ENCODE measurements at regions not wholly inside any gene's neighbourhood (a gene's known extent, or its start where the extent isn't known, plus 50 kb on each side); places are given as distances from the start of the nearest gene placed in this dataset.
"Not testable (repeated sequence)": the region's sequence is repeated elsewhere in the genome, so short reads cannot be mapped to it uniquely, and the experiment has no call there.

GRCh38 chr1:148254611-148255429 lies 102.7 kb upstream of the NBPF11 start:
- H3K4me3 ChIP-seq (ENCODE audit: low read length); H3K9ac ChIP-seq (ENCODE audit: low read length); H3K27me3 ChIP-seq (ENCODE audit: control insufficient read depth, insufficient read depth, low read length); H3K27ac ChIP-seq (ENCODE audit: low read depth, low read length); H3K4me1 ChIP-seq (ENCODE audit: control insufficient read depth, insufficient read depth, low read length); H3K36me3 ChIP-seq (ENCODE audit: control insufficient read depth, insufficient read depth, low read length): not testable (repeated sequence)

DNA sequence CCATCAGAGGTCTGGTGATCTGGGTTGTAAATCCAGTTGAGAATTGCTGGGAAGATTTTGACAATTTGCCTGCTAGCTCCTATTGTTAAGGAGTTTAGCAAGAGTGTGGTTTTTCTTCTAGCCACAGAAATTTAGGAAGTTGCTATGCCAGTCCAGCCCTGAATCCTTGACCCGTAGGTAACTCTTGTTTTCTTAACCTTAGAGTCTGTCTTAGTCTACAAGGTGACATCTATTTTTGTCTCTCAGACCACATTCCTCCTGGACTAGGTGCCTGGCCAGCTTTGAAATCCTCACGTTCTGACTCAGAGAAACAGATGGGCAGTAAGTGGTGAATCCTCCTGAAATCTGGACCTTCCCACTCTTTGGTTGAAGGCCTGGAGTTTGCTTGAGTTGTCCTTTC lies 101.7 kb upstream of the NBPF11 start:
- H3K36me3 ChIP-seq (ENCODE audit: control insufficient read depth, insufficient read depth, low read length); H3K27ac ChIP-seq (ENCODE audit: low read depth, low read length); H3K27me3 ChIP-seq (ENCODE audit: control insufficient read depth, insufficient read depth, low read length); H3K9ac ChIP-seq (ENCODE audit: low read length); H3K4me1 ChIP-seq (ENCODE audit: control insufficient read depth, insufficient read depth, low read length); H3K4me3 ChIP-seq (ENCODE audit: low read length): not testable (repeated sequence)

- not testable (repeated sequence) for H3K4me3 ChIP-seq (ENCODE audit: low read length); H3K36me3 ChIP-seq (ENCODE audit: control insufficient read depth, insufficient read depth, low read length); H3K9ac ChIP-seq (ENCODE audit: low read length); H3K27ac ChIP-seq (ENCODE audit: low read depth, low read length); H3K27me3 ChIP-seq (ENCODE audit: control insufficient read depth, insufficient read depth, low read length); H3K4me1 ChIP-seq (ENCODE audit: control insufficient read depth, insufficient read depth, low read length)
Observed at GRCh38 chr1:148248798-148249197, 96.7 kb upstream of the NBPF11 start.

GRCh38 chr1:148246258-148246861 lies 94.3 kb upstream of the NBPF11 start:
- H3K9ac ChIP-seq (ENCODE audit: low read length); H3K27me3 ChIP-seq (ENCODE audit: control insufficient read depth, insufficient read depth, low read length); H3K27ac ChIP-seq (ENCODE audit: low read depth, low read length): not testable (repeated sequence)

DNA sequence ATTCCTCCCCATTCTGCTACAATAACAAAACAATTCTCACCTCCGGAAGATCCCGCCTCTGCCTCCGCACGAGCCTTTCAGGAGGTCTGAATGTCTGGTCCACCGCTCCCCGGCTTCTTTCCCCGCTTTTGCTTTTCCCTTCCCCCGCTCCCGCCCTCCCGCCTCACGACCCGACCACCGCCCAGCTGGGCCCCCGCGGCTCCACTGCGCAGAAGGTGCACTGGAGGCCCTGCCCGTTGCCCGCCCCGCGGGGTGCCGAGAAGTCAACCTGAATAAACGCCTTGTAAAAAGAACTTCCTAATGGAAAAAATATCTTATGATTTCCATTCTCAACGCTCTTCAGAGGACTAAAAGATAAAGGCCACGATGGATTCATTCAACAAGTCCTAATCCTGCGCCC lies 93.8 kb upstream of the NBPF11 start:
- H3K36me3 ChIP-seq (ENCODE audit: control insufficient read depth, insufficient read depth, low read length); H3K27ac ChIP-seq (ENCODE audit: low read depth, low read length); H3K4me3 ChIP-seq (ENCODE audit: low read length); H3K9ac ChIP-seq (ENCODE audit: low read length); H3K4me1 ChIP-seq (ENCODE audit: control insufficient read depth, insufficient read depth, low read length); H3K27me3 ChIP-seq (ENCODE audit: control insufficient read depth, insufficient read depth, low read length): not testable (repeated sequence)

More at GRCh38 chr1:148246258-148246861, 94.3 kb upstream of the NBPF11 start:
- not testable (repeated sequence) for H3K4me3 ChIP-seq (ENCODE audit: low read length); H3K4me1 ChIP-seq (ENCODE audit: control insufficient read depth, insufficient read depth, low read length); H3K36me3 ChIP-seq (ENCODE audit: control insufficient read depth, insufficient read depth, low read length)

GRCh38 chr1:148245443-148245842 lies 93.4 kb upstream of the NBPF11 start:
- not testable (repeated sequence) for H3K27me3 ChIP-seq (ENCODE audit: control insufficient read depth, insufficient read depth, low read length); H3K36me3 ChIP-seq (ENCODE audit: control insufficient read depth, insufficient read depth, low read length); H3K4me3 ChIP-seq (ENCODE audit: low read length); H3K27ac ChIP-seq (ENCODE audit: low read depth, low read length); H3K4me1 ChIP-seq (ENCODE audit: control insufficient read depth, insufficient read depth, low read length); H3K9ac ChIP-seq (ENCODE audit: low read length)

- not testable (repeated sequence) for H3K27ac ChIP-seq (ENCODE audit: low read depth, low read length); H3K4me1 ChIP-seq (ENCODE audit: control insufficient read depth, insufficient read depth, low read length); H3K9ac ChIP-seq (ENCODE audit: low read length); H3K36me3 ChIP-seq (ENCODE audit: control insufficient read depth, insufficient read depth, low read length); H3K27me3 ChIP-seq (ENCODE audit: control insufficient read depth, insufficient read depth, low read length); H3K4me3 ChIP-seq (ENCODE audit: low read length)
Observed at GRCh38 chr1:148233250-148233649, 81.2 kb upstream of the NBPF11 start.

DNA sequence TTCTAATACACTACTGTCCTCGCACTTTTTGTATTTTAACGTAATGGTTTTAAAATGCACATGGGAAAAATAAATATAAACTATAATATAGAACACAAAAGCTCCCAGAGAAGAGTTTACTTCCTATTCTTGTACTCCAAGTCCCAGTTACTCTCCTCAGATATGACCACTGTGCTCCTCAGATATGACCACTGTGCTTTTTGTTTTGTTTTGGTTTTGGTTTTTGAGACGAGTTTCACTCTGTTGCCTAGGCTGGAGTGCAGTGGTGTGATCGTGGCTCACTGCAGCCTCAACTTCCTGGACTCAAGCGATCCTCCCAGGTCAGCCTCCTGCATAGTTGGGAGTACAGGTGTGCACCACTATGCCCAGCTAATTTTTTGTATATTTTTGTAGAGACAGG lies 76.8 kb upstream of the NBPF11 start:
- H3K4me1 ChIP-seq (ENCODE audit: control insufficient read depth, insufficient read depth, low read length); H3K27me3 ChIP-seq (ENCODE audit: control insufficient read depth, insufficient read depth, low read length); H3K27ac ChIP-seq (ENCODE audit: low read depth, low read length); H3K36me3 ChIP-seq (ENCODE audit: control insufficient read depth, insufficient read depth, low read length); H3K9ac ChIP-seq (ENCODE audit: low read length); H3K4me3 ChIP-seq (ENCODE audit: low read length): not testable (repeated sequence)

DNA sequence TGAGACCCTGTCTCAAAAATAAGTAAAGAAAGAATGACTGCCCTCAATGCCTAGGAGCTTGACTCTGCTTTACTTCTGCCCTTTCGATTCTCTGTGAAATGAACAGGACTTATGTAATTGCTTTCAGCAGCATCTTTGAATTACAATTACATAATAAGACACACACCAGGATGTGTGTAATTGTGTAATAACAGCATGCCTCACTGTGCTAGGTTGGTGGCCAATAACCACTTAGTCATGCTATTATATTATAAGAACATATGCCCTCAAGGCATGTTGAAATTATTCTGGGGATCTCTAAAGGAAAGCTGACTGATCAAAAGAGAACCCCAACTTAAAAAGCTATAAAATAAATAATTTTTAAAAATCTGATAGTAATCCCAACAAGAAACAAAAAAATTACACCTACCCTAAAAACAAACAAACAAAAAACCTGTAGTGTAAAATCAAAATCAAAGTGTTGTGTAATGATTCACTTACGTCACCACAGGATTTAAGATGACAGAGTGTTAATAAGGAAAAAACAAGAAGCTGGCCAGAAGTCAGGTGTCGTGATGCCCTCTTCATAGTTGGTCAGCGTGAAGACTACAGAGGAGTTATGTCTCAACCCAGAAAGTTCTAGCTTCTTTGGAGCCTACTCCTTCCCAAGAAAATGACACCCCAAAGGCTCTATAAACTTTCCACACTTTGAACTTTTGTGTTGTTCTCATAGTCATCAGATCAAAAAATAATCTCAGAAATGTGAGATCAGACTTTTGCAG lies 70.5 kb upstream of the NBPF11 start:
- not testable (repeated sequence) for H3K27ac ChIP-seq (ENCODE audit: low read depth, low read length); H3K9ac ChIP-seq (ENCODE audit: low read length); H3K4me3 ChIP-seq (ENCODE audit: low read length); H3K4me1 ChIP-seq (ENCODE audit: control insufficient read depth, insufficient read depth, low read length); H3K36me3 ChIP-seq (ENCODE audit: control insufficient read depth, insufficient read depth, low read length); H3K27me3 ChIP-seq (ENCODE audit: control insufficient read depth, insufficient read depth, low read length)

DNA sequence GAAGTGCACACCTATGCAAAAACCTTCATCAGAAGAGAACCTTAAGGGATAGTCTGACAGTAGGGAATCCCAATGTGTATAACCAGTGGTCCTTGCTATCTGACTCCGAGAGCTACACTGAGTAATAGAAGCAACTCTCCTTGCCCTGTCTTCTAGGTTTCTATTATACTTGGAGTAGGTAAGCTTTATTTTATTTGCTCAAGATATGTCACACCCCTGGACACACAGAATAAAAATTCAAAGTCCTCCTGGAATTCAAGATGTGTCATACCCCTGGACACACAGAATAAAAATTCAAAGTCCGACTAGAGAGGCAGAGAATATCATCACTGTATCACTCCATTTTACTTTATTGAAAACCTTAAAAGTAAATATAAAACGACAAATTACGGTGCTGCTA lies 69.5 kb upstream of the NBPF11 start:
- not testable (repeated sequence) for H3K4me1 ChIP-seq (ENCODE audit: control insufficient read depth, insufficient read depth, low read length); H3K4me3 ChIP-seq (ENCODE audit: low read length); H3K9ac ChIP-seq (ENCODE audit: low read length); H3K27ac ChIP-seq (ENCODE audit: low read depth, low read length); H3K27me3 ChIP-seq (ENCODE audit: control insufficient read depth, insufficient read depth, low read length); H3K36me3 ChIP-seq (ENCODE audit: control insufficient read depth, insufficient read depth, low read length)

GRCh38 chr1:148219229-148219628 lies 67.1 kb upstream of the NBPF11 start:
- H3K27ac ChIP-seq (ENCODE audit: low read depth, low read length); H3K4me3 ChIP-seq (ENCODE audit: low read length); H3K9ac ChIP-seq (ENCODE audit: low read length); H3K36me3 ChIP-seq (ENCODE audit: control insufficient read depth, insufficient read depth, low read length); H3K4me1 ChIP-seq (ENCODE audit: control insufficient read depth, insufficient read depth, low read length); H3K27me3 ChIP-seq (ENCODE audit: control insufficient read depth, insufficient read depth, low read length): not testable (repeated sequence)

DNA sequence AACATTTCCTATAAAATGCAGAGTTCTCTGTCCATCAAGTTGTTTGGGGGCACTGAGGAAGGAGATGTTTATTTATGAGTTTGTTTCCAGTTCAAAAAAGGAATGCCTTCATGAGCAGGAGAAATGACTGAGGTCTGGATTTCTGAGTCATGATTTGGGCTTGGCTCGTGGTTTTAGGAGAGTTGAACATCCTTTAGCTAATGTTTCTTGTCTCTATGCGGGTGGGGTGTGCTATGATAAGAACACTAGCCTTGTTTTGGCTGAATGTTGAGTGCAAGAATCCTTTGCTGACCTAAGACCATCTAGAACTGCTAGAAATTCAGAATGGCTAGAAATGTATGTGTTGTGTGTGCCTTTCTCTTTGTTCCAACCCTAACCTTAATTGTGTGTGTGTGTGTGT lies 59.1 kb upstream of the NBPF11 start:
- not testable (repeated sequence) for H3K36me3 ChIP-seq (ENCODE audit: control insufficient read depth, insufficient read depth, low read length); H3K4me3 ChIP-seq (ENCODE audit: low read length); H3K27me3 ChIP-seq (ENCODE audit: control insufficient read depth, insufficient read depth, low read length); H3K4me1 ChIP-seq (ENCODE audit: control insufficient read depth, insufficient read depth, low read length); H3K9ac ChIP-seq (ENCODE audit: low read length); H3K27ac ChIP-seq (ENCODE audit: low read depth, low read length)

GRCh38 chr1:148210624-148211023 lies 58.5 kb upstream of the NBPF11 start:
- not testable (repeated sequence) for H3K27ac ChIP-seq (ENCODE audit: low read depth, low read length); H3K9ac ChIP-seq (ENCODE audit: low read length); H3K4me1 ChIP-seq (ENCODE audit: control insufficient read depth, insufficient read depth, low read length); H3K27me3 ChIP-seq (ENCODE audit: control insufficient read depth, insufficient read depth, low read length); H3K36me3 ChIP-seq (ENCODE audit: control insufficient read depth, insufficient read depth, low read length); H3K4me3 ChIP-seq (ENCODE audit: low read length)

Data from rectal smooth muscle tissue (tissue), 1 donor.